ES-I3 (cell line): ENCODE measurements at regions not wholly inside any gene's neighbourhood (a gene's known extent, or its start where the extent isn't known, plus 50 kb on each side); places are given as distances from the start of the nearest gene placed in this dataset.
"Not testable (repeated sequence)": the region's sequence is repeated elsewhere in the genome, so short reads cannot be mapped to it uniquely, and the experiment has no call there.

Source experiments
- H3K36me3 ChIP-seq: 2 replicates; pipeline ENCODE4 v1.6.1; 2013; ENCODE audit warnings: mild to moderate bottlenecking, low read length, control low read depth, moderate library complexity; ENCODE audit not compliant: insufficient read depth
- H3K4me1 ChIP-seq: 2 replicates; pipeline ENCODE4 v1.6.1; 2013; ENCODE audit warnings: mild to moderate bottlenecking, control low read depth, low read length; ENCODE audit not compliant: insufficient read depth
- H3K9ac ChIP-seq: 2 replicates; pipeline ENCODE4 v1.6.1; 2013; ENCODE audit warnings: low read depth, mild to moderate bottlenecking, low read length, moderate library complexity
- H3K9me3 ChIP-seq: 2 replicates; pipeline ENCODE4 v1.6.1; 2013; ENCODE audit warnings: mild to moderate bottlenecking, low read length, moderate library complexity; ENCODE audit not compliant: control insufficient read depth, insufficient read depth

GRCh38 chr13:54574791-54575190, 1546.2 kb downstream of the OLFM4 start:
- Histone ChIP-seq H3K9me3 (no peaks in the 10 kb centered on the region), H3K4me1 (no peaks in the 10 kb centered on the region; the same call in 1 of the 2 replicates), H3K36me3 (no peaks in the 10 kb centered on the region), H3K9ac (no peak overlapping the region)

GRCh38 chr13:54591540-54591939, 1562.9 kb downstream of the OLFM4 start:
- Histone ChIP-seq H3K9me3 (no peaks in the 10 kb centered on the region; the same call in 1 of the 2 replicates), H3K36me3 (no peaks in the 10 kb centered on the region), H3K4me1 (peaks cover 5% of the 10 kb centered on the region; the same call in 1 of the 2 replicates), H3K9ac (no peak overlapping the region)

GRCh38 chr13:54592201-54592600, 1563.6 kb downstream of the OLFM4 start:
- no peaks in the 10 kb centered on the region; the same call in 1 of the 2 replicates for H3K9me3 ChIP-seq
- no peaks in the 10 kb centered on the region for H3K36me3 ChIP-seq
- H3K4me1 ChIP-seq = no peaks in the 10 kb centered on the region
- H3K9ac ChIP-seq = no peak overlapping the region

- no peaks in the 10 kb centered on the region; the same call in 1 of the 2 replicates for H3K9me3 ChIP-seq
- no peak overlapping the region for H3K9ac ChIP-seq
- H3K4me1 ChIP-seq = no peaks in the 10 kb centered on the region
- H3K36me3 ChIP-seq = no peaks in the 10 kb centered on the region
These were observed 1564.9 kb downstream of the OLFM4 start for GRCh38 chr13:54593504-54593903.

- Histone ChIP-seq H3K36me3 (no peaks in the 10 kb centered on the region), H3K9me3 (no peaks in the 10 kb centered on the region; the same call in 1 of the 2 replicates), H3K4me1 (no peaks in the 10 kb centered on the region), H3K9ac (no peak overlapping the region)
These were observed 1569.0 kb downstream of the OLFM4 start for GRCh38 chr13:54597540-54598088.

- H3K9me3 ChIP-seq = no peaks in the 10 kb centered on the region; the same call in 1 of the 2 replicates
- H3K36me3 ChIP-seq = no peaks in the 10 kb centered on the region
- no peaks in the 10 kb centered on the region for H3K4me1 ChIP-seq
- no peak overlapping the region for H3K9ac ChIP-seq
These were observed 1570.8 kb downstream of the OLFM4 start for GRCh38 chr13:54599413-54599812.

GRCh38 chr13:54606944-54607343, 1578.3 kb downstream of the OLFM4 start:
- H3K9me3 ChIP-seq = no peaks in the 10 kb centered on the region; the same call in 1 of the 2 replicates
- no peaks in the 10 kb centered on the region for H3K4me1 ChIP-seq
- H3K36me3 ChIP-seq = no peaks in the 10 kb centered on the region
- H3K9ac ChIP-seq = no peak overlapping the region

GRCh38 chr13:54607421-54607820, 1578.8 kb downstream of the OLFM4 start:
- Histone ChIP-seq H3K36me3 (no peaks in the 10 kb centered on the region), H3K4me1 (no peaks in the 10 kb centered on the region), H3K9me3 (no peaks in the 10 kb centered on the region), H3K9ac (no peak overlapping the region)

- Histone ChIP-seq H3K36me3 (no peaks in the 10 kb centered on the region), H3K4me1 (no peaks in the 10 kb centered on the region), H3K9me3 (no peaks in the 10 kb centered on the region), H3K9ac (no peak overlapping the region)
These were observed 1582.8 kb downstream of the OLFM4 start for GRCh38 chr13:54611390-54611789.

GRCh38 chr13:54614726-54615125, 1586.1 kb downstream of the OLFM4 start:
- H3K36me3 ChIP-seq = no peaks in the 10 kb centered on the region

GRCh38 chr13:54626504-54626903, 1597.9 kb downstream of the OLFM4 start:
- H3K4me1 ChIP-seq, H3K9ac ChIP-seq, H3K9me3 ChIP-seq, H3K36me3 ChIP-seq: not testable (repeated sequence)

More at GRCh38 chr13:54614726-54615125, 1586.1 kb downstream of the OLFM4 start:
- no peak overlapping the region for H3K9ac ChIP-seq
- no peaks in the 10 kb centered on the region for H3K9me3 ChIP-seq
- no peaks in the 10 kb centered on the region for H3K4me1 ChIP-seq

- H3K9ac ChIP-seq = no peak overlapping the region
- no peaks in the 10 kb centered on the region for H3K9me3 ChIP-seq
- H3K36me3 ChIP-seq = no peaks in the 10 kb centered on the region
- no peaks in the 10 kb centered on the region for H3K4me1 ChIP-seq
These were observed 1599.2 kb downstream of the OLFM4 start for GRCh38 chr13:54627646-54628372.

GRCh38 chr13:54628383-54628782, 1599.8 kb downstream of the OLFM4 start:
- no peaks in the 10 kb centered on the region for H3K36me3 ChIP-seq
- H3K4me1 ChIP-seq = no peaks in the 10 kb centered on the region
- no peak overlapping the region for H3K9ac ChIP-seq
- no peaks in the 10 kb centered on the region for H3K9me3 ChIP-seq

- no peak overlapping the region for H3K9ac ChIP-seq
- no peaks in the 10 kb centered on the region for H3K36me3 ChIP-seq
- peaks cover 7% of the 10 kb centered on the region; the same call in 1 of the 2 replicates for H3K4me1 ChIP-seq
- H3K9me3 ChIP-seq = no peaks in the 10 kb centered on the region
These were observed 1604.8 kb downstream of the OLFM4 start for GRCh38 chr13:54633456-54633855.

- Histone ChIP-seq H3K36me3 (no peaks in the 10 kb centered on the region), H3K4me1 (peaks cover 13% of the 10 kb centered on the region; the same call in 1 of the 2 replicates), H3K9ac (no peak overlapping the region), H3K9me3 (no peaks in the 10 kb centered on the region)
These were observed 1607.6 kb downstream of the OLFM4 start for GRCh38 chr13:54636231-54636630.
